AG09319 (cell line): ENCODE measurements at regions not wholly inside any gene's neighbourhood (a gene's known extent, or its start where the extent isn't known, plus 50 kb on each side); places are given as distances from the start of the nearest gene placed in this dataset.

Source experiments
- DNase-seq: peaks from one replicate; pipeline ENCODE4 v3.0.0-alpha.2; 2010; ENCODE audit warnings: low read depth; ENCODE audit errors: extremely low read depth
- TF ChIP-seq, protein P1 (sequence below): IDR thresholded peaks from 2 replicates; pipeline ENCODE4 v1.5.1; 2011; ENCODE audit warnings: low read depth, mild to moderate bottlenecking, inconsistent platforms, low read length, moderate library complexity

GRCh38 chr3:151581035-151581434, 120.2 kb upstream of the IGSF10 start:
- DNase-seq, result no peak
- TF ChIP-seq, protein P1, sequence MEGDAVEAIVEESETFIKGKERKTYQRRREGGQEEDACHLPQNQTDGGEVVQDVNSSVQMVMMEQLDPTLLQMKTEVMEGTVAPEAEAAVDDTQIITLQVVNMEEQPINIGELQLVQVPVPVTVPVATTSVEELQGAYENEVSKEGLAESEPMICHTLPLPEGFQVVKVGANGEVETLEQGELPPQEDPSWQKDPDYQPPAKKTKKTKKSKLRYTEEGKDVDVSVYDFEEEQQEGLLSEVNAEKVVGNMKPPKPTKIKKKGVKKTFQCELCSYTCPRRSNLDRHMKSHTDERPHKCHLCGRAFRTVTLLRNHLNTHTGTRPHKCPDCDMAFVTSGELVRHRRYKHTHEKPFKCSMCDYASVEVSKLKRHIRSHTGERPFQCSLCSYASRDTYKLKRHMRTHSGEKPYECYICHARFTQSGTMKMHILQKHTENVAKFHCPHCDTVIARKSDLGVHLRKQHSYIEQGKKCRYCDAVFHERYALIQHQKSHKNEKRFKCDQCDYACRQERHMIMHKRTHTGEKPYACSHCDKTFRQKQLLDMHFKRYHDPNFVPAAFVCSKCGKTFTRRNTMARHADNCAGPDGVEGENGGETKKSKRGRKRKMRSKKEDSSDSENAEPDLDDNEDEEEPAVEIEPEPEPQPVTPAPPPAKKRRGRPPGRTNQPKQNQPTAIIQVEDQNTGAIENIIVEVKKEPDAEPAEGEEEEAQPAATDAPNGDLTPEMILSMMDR, result no peak

- TF ChIP-seq, protein P1, result no peak
- DNase-seq, result peak; percentile 69
Measured at GRCh38 chr3:151580591-151580990, 119.7 kb upstream of the IGSF10 start.

- DNase-seq, result no peak
- TF ChIP-seq, protein P1, result no peak
Measured at GRCh38 chr3:151579571-151580270, 118.9 kb upstream of the IGSF10 start.

DNA sequence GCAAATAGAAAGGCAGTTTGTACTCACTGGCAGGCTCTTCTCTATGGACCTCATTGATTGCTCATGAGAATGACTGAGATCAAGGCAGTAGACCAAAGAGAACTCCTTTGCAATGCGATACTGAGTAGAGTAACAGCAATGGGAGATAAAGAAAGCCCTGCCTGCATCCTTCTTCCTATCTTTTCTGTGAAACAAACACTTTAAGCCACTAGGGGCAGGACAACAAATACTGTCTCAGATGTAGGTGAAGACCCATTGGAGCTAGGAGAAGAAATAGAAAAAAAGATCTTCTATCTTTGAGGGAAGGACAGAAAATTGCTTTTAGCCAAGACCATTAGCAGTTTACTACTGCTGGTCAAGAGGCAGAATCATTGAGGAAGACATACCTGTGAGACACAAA, 117.6 kb upstream of the IGSF10 start:
- TF ChIP-seq, protein P1, result no peak
- no peak for DNase-seq

DNA sequence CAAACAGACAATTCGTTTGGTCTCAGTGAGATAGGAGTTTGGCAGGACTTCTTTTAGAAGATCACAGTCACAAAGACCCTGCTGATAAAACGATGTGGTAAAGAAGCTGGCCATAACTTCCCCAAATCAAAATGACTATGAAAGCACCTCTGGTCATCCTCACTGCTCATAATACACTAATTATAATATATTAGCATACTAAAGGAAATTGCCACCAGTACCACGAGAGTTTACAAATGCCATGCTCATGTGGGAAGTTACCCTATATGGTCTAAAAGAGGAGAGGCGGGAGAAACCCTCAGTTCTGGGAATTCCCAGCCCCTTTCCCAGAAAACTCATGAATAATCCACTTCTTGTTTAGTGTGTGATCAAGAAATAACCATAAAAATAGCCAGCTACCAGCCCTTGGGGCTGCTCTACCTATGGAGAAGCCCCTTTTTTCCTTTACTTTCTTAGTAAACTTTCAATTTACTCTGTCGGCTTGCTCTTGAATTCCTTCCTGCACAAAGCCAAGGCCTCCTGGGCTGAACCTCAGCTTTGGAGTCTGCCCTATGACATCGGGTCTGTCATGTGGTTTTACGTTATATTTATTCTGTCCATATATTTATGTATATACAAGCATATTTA, 115.8 kb upstream of the IGSF10 start:
- DNase-seq, result no peak
- TF ChIP-seq, protein P1, result no peak

DNA sequence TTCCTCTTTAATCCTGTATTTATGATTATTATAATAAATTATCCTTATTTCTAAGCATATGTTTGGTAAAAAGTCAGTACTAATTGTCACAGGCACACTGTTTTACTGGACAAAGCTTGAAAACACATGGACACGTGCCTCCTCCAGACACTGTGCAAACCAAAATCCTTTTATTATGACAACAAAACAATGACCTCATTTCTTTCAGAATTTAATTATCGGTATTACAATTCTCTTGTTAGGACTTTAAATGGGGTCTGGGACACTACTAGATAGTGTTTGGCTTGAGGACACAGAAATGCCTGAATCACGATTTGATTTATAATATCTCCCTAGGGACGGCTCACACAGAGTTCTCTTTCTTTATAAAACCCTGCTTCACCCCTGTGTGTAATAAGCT, 107.3 kb upstream of the IGSF10 start:
- TF ChIP-seq, protein P1, result no peak
- DNase-seq, result no peak

DNA sequence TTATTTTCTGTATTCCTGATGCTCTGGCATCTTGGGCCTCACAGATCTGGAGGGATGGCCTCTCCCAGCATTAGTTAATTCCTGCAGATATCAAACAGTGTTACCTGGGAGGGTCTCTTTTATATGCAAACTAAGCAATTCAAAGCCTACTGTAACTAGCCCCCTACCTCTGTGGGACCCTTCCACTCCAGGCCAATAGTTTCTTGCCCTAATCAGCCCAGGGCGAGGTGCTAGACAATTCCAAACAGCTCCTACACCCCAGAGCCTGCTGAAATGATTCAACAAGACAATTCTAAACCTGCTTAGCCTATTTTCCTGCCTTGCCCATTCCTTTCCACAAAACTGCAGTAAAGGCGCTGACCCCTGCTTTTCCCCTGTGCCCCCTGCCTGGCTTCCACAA, 106.6 kb upstream of the IGSF10 start:
- no peak for DNase-seq
- TF ChIP-seq, protein P1, result no peak
